Hepatocyte (in vitro differentiated cells): ENCODE measurements at regions not wholly inside any gene's neighbourhood (a gene's known extent, or its start where the extent isn't known, plus 50 kb on each side); places are given as distances from the start of the nearest gene placed in this dataset.

Source experiments
- CTCF ChIP-seq: fragments of 200-600 bp; sonication (generic); IDR thresholded peaks from 2 replicates; pipeline ENCODE4 v1.5.1; 2016; ENCODE audit warnings: antibody characterized with exemption, mild to moderate bottlenecking; ENCODE audit not compliant: poor library complexity
- EZH2 ChIP-seq: fragments of 200-600 bp; sonication (generic); IDR thresholded peaks from 2 replicates; pipeline ENCODE4 v1.6.1; 2016; ENCODE audit warnings: antibody characterized with exemption, mild to moderate bottlenecking, borderline replicate concordance
- EZH2phosphoT487 ChIP-seq: fragments of 200-600 bp; sonication (generic); IDR thresholded peaks from one replicate; pipeline ENCODE4 v1.6.1; 2018; ENCODE audit warnings: antibody characterized with exemption, mild to moderate bottlenecking, low read depth, moderate library complexity; ENCODE audit not compliant: unreplicated experiment, severe bottlenecking

GRCh38 chr5:68804343-68804742 is 289.5 kb upstream of the SLC30A5 start:
- no peak for TF ChIP-seq EZH2
- TF ChIP-seq CTCF = no peak
- TF ChIP-seq EZH2phosphoT487 = no peak
